Common myeloid progenitor, CD34-positive (primary cell): ENCODE measurements at regions not wholly inside any gene's neighbourhood (a gene's known extent, or its start where the extent isn't known, plus 50 kb on each side); places are given as distances from the start of the nearest gene placed in this dataset.

Source experiments
- CTCF ChIA-PET: fragments of 350-600 bp; sonication (Branson Sonifier 250); formaldehyde crosslinking; loops from one replicate; lab custom pipeline; 2021; ENCODE audit warnings: antibody characterized with exemption; lab: Charles Lee
- POLR2A ChIA-PET: fragments of 350-600 bp; sonication (Branson Sonifier 250); formaldehyde crosslinking; loops from one replicate; lab custom pipeline; 2021; ENCODE audit warnings: antibody characterized with exemption; lab: Charles Lee
- DNase-seq, 3 donors: peaks; one replicate each; pipeline versions ENCODE4 v3.0.0 to v3.0.0-alpha.2; 2013
- H3K27ac ChIP-seq, 2 experiments: 1 replicate in 1 of 2; 2 replicates in 1 of 2; pipeline ENCODE4 v1.7.0; 2013; ENCODE audit warnings: inconsistent platforms in 2 of 2, low read length in 2 of 2, mild to moderate bottlenecking in 2 of 2, low read depth in 1 of 2, moderate library complexity in 1 of 2; ENCODE audit not compliant: severe bottlenecking in 2 of 2, insufficient read depth in 1 of 2, poor library complexity in 1 of 2
- H3K27me3 ChIP-seq, 5 experiments: replicated peaks in 2 of 5; 1 replicate in 3 of 5; 2 replicates in 2 of 5; pipeline versions ENCODE4 v1.6.1 to v1.7.0; 2013; ENCODE audit warnings: low read length in 4 of 5, mild to moderate bottlenecking in 2 of 5, moderate library complexity in 2 of 5, inconsistent platforms in 1 of 5; ENCODE audit not compliant: insufficient read depth in 5 of 5, control insufficient read depth in 4 of 5
- H3K36me3 ChIP-seq, 4 experiments: 1 replicate in 2 of 4; 2 replicates in 2 of 4; pipeline versions ENCODE4 v1.6.1 to v1.7.0; 2013; ENCODE audit warnings: low read length in 3 of 4, control low read depth in 1 of 4, mild to moderate bottlenecking in 1 of 4; ENCODE audit not compliant: control insufficient read depth in 4 of 4, insufficient read depth in 4 of 4
- H3K4me1 ChIP-seq, 4 experiments: 1 replicate in 3 of 4; 2 replicates in 1 of 4; pipeline versions ENCODE4 v1.6.1 to v1.7.1; 2013; ENCODE audit warnings: low read length in 3 of 4, mild to moderate bottlenecking in 3 of 4, control low read depth in 1 of 4, inconsistent platforms in 1 of 4, moderate library complexity in 1 of 4; ENCODE audit not compliant: control insufficient read depth in 4 of 4, insufficient read depth in 4 of 4; ENCODE audit errors: control extremely low read depth in 1 of 4
- H3K4me3 ChIP-seq, 7 experiments: 1 replicate in 4 of 7; 2 replicates in 3 of 7; pipeline versions ENCODE4 v1.5.1 to v1.7.0; 2013; ENCODE audit warnings: mild to moderate bottlenecking in 7 of 7, low read length in 6 of 7, moderate library complexity in 6 of 7, inconsistent platforms in 2 of 7, low read depth in 2 of 7, control low read depth in 1 of 7; ENCODE audit not compliant: insufficient read depth in 4 of 7, control insufficient read depth in 1 of 7; ENCODE audit errors: extremely low read depth in 1 of 7
- H3K9me3 ChIP-seq, 5 experiments: 1 replicate in 4 of 5; 2 replicates in 1 of 5; pipeline versions ENCODE4 v1.6.1 to v1.7.1; 2013; ENCODE audit warnings: low read length in 4 of 5, mild to moderate bottlenecking in 2 of 5, inconsistent platforms in 1 of 5, low read depth in 1 of 5, moderate library complexity in 1 of 5; ENCODE audit not compliant: control insufficient read depth in 4 of 5, insufficient read depth in 2 of 5; ENCODE audit errors: control extremely low read depth in 1 of 5
- WGBS: methylation state at CpG from one replicate; pipeline ENCODE4 v1.1.5; 2013; ENCODE audit not compliant: insufficient coverage; 5-methylcytosine and 5-hydroxymethylcytosine counted together

GRCh38 chr14:76943072-76943471 lies 85.4 kb downstream of the IRF2BPL start:
- 94% methylated on average over 4 of the region's 4 CpGs for WGBS
- ChIA-PET POLR2A (no interaction called here), CTCF (interaction anchor here (1.1 to 5.2 kb wide), 12 partner anchors 9 to 128 kb away, joined by 3 to 21 read pairs (median 5); no protein-coding TSS in a partner anchor)
- no peaks in the 10 kb centered on the region for H3K36me3 ChIP-seq
- peaks cover 3 to 16% (median 14%) of the 10 kb centered on the region in 4 experiments for H3K4me1 ChIP-seq
- H3K27me3 ChIP-seq, result no peaks in the 10 kb centered on the region
- no peaks in the 10 kb centered on the region for H3K9me3 ChIP-seq
- no peak overlapping the region for H3K27ac ChIP-seq
- H3K4me3 ChIP-seq, result no peak overlapping the region
- no peak for DNase-seq

- no peaks in the 10 kb centered on the region for H3K36me3 ChIP-seq
- WGBS, result 84% methylated on average over 7 of the region's 12 CpGs
- no peaks in the 10 kb centered on the region for H3K9me3 ChIP-seq
- POLR2A ChIA-PET, result interaction anchor here (0.6 to 1.4 kb wide), 2 partner anchors 12 to 15 kb away, joined by 3 read pairs; no protein-coding TSS in a partner anchor
- no peak overlapping the region for H3K4me3 ChIP-seq
- H3K27me3 ChIP-seq, result no peaks in the 10 kb centered on the region
- H3K4me1 ChIP-seq, result peaks cover 0 to 13% (median 8%) of the 10 kb centered on the region in 4 experiments
- no peak for DNase-seq
- no peak overlapping the region for H3K27ac ChIP-seq
- CTCF ChIA-PET, result interaction anchor here (0.9 to 5.2 kb wide), 15 partner anchors 13 to 128 kb away, joined by 3 to 21 read pairs (median 5); no protein-coding TSS in a partner anchor
These were observed 86.3 kb downstream of the IRF2BPL start for GRCh38 chr14:76941946-76942805.

GRCh38 chr14:76941544-76941943 lies 87.0 kb downstream of the IRF2BPL start:
- Histone ChIP-seq H3K36me3 (no peaks in the 10 kb centered on the region), H3K27ac (no peak overlapping the region), H3K27me3 (no peaks in the 10 kb centered on the region), H3K4me3 (no peak overlapping the region), H3K9me3 (no peaks in the 10 kb centered on the region), H3K4me1 (peaks cover 0 to 7% (median 2%) of the 10 kb centered on the region in 4 experiments)
- 100% methylated on average over 4 of the region's 7 CpGs for WGBS
- ChIA-PET POLR2A (interaction anchor here (0.6 to 1.4 kb wide), 3 partner anchors 12 to 83 kb away, joined by 3 read pairs; no protein-coding TSS in a partner anchor), CTCF (interaction anchor here (0.8 to 5.2 kb wide), 11 partner anchors 10 to 129 kb away, joined by 3 to 21 read pairs (median 7); no protein-coding TSS in a partner anchor)
- no peak for DNase-seq

GRCh38 chr14:76940021-76940760 lies 88.3 kb downstream of the IRF2BPL start:
- no peak for DNase-seq
- ChIA-PET POLR2A (interaction anchor here (0.6 kb wide), 1 partner anchor 43 kb away, joined by 3 read pairs; no protein-coding TSS in a partner anchor), CTCF (interaction anchor here (0.9 to 5.2 kb wide), 6 partner anchors 8 to 87 kb away, joined by 3 to 21 read pairs (median 4); no protein-coding TSS in a partner anchor)
- no peaks in the 10 kb centered on the region for H3K36me3 ChIP-seq
- 100% methylated on average over 6 of the region's 8 CpGs for WGBS
- peaks cover 0 to 6% (median 1%) of the 10 kb centered on the region in 4 experiments for H3K4me1 ChIP-seq
- H3K27ac ChIP-seq, result no peak overlapping the region
- H3K27me3 ChIP-seq, result no peaks in the 10 kb centered on the region
- H3K4me3 ChIP-seq, result no peak overlapping the region
- H3K9me3 ChIP-seq, result no peaks in the 10 kb centered on the region

GRCh38 chr14:76939015-76939742 lies 89.3 kb downstream of the IRF2BPL start:
- Histone ChIP-seq H3K36me3 (no peaks in the 10 kb centered on the region), H3K4me1 (peaks cover 0 to 6% (median 1%) of the 10 kb centered on the region in 4 experiments), H3K9me3 (no peaks in the 10 kb centered on the region), H3K27ac (no peak overlapping the region), H3K4me3 (no peak overlapping the region), H3K27me3 (no peaks in the 10 kb centered on the region)
- WGBS, result 87% methylated on average over 7 of the region's 10 CpGs
- DNase-seq, result no peak
- ChIA-PET POLR2A (interaction anchor here (0.6 kb wide), 1 partner anchor 44 kb away, joined by 3 read pairs; no protein-coding TSS in a partner anchor), CTCF (interaction anchor here (1.3 to 5.2 kb wide), 4 partner anchors 7 to 66 kb away, joined by 3 to 21 read pairs (median 7); no protein-coding TSS in a partner anchor)

GRCh38 chr14:76938092-76938500 lies 90.4 kb downstream of the IRF2BPL start:
- no peak for DNase-seq
- Histone ChIP-seq H3K4me3 (no peak overlapping the region), H3K27me3 (no peaks in the 10 kb centered on the region), H3K9me3 (no peaks in the 10 kb centered on the region), H3K36me3 (no peaks in the 10 kb centered on the region), H3K27ac (no peak overlapping the region), H3K4me1 (peaks cover 0 to 6% (median 1%) of the 10 kb centered on the region in 4 experiments)
- CTCF ChIA-PET, result interaction anchor here (1.3 to 2.6 kb wide), 2 partner anchors 10 to 62 kb away, joined by 6 to 7 read pairs; no protein-coding TSS in a partner anchor
- POLR2A ChIA-PET, result no interaction called here
- 100% methylated on average over 3 of the region's 3 CpGs for WGBS
